GM21447 (cell line): ENCODE measurements at regions not wholly inside any gene's neighbourhood (a gene's known extent, or its start where the extent isn't known, plus 50 kb on each side); places are given as distances from the start of the nearest gene placed in this dataset.
"Not testable (repeated sequence)": the region's sequence is repeated elsewhere in the genome, so short reads cannot be mapped to it uniquely, and the experiment has no call there.

Experiments used
- ATAC-seq: cut with Tn5 transposase; IDR thresholded peaks from one replicate; pipeline ENCODE4 v1.9.1; 2021; ENCODE audit not compliant: unreplicated experiment

GRCh38 chr6:134585517-134585873, 267.6 kb upstream of the SGK1 start:
- no peak for ATAC-seq

GRCh38 chr6:134584847-134585516, 267.1 kb upstream of the SGK1 start:
- ATAC-seq = no peak

DNA sequence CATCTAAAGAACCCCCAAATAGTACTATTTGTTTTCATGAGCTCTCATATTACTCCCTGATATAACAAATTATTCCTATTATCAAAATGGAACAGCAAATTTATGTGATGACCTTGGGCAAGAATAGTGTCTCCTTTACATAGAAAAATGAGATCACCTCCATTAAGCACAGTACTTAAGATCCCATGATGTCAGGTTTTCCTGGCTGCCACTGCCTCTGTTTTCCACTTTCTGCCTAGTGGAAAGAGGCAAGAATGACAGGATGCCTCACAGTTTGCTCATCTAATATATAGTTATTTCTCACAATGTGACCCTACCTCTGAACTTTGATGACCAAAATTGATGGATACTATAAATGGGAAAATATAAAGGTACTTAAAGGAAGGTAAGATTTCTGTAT, 260.1 kb upstream of the SGK1 start:
- no peak for ATAC-seq

DNA sequence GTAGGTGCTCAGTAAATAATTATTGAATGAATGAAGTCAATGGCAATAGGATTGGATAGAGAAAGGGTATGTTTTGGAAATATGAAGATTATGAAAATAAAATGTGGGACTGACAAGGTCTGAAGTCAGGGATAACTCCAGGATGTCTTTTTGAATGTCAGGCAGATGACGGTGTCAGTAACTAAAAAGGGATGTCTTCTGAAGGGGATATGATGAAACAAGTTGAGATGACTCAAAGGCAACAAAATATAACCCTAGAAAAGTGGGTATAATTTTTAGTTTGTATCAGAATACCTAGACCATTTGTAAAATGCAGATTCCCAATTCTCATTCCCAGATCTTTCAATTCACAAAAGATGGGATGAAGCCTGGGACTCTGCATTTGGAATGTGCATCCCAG, 257.3 kb upstream of the SGK1 start:
- no peak for ATAC-seq

- ATAC-seq = no peak
These were observed 256.6 kb upstream of the SGK1 start for GRCh38 chr6:134574491-134574890.

- ATAC-seq = not testable (repeated sequence)
These were observed 252.1 kb upstream of the SGK1 start for GRCh38 chr6:134569996-134570395.

- no peak for ATAC-seq
These were observed 246.8 kb upstream of the SGK1 start for GRCh38 chr6:134564705-134565104.

GRCh38 chr6:134560019-134560418, 242.1 kb upstream of the SGK1 start:
- no peak for ATAC-seq

- ATAC-seq = no peak
These were observed 239.6 kb upstream of the SGK1 start for GRCh38 chr6:134557509-134557908.

- no peak for ATAC-seq
These were observed 237.8 kb upstream of the SGK1 start for GRCh38 chr6:134555672-134556071.

- no peak for ATAC-seq
These were observed 236.0 kb upstream of the SGK1 start for GRCh38 chr6:134553936-134554335.

- ATAC-seq = no peak
These were observed 233.5 kb upstream of the SGK1 start for GRCh38 chr6:134551245-134551960.

- ATAC-seq = no peak
These were observed 232.7 kb upstream of the SGK1 start for GRCh38 chr6:134550604-134551003.

- ATAC-seq = no peak
These were observed 231.9 kb upstream of the SGK1 start for GRCh38 chr6:134549854-134550253.

DNA sequence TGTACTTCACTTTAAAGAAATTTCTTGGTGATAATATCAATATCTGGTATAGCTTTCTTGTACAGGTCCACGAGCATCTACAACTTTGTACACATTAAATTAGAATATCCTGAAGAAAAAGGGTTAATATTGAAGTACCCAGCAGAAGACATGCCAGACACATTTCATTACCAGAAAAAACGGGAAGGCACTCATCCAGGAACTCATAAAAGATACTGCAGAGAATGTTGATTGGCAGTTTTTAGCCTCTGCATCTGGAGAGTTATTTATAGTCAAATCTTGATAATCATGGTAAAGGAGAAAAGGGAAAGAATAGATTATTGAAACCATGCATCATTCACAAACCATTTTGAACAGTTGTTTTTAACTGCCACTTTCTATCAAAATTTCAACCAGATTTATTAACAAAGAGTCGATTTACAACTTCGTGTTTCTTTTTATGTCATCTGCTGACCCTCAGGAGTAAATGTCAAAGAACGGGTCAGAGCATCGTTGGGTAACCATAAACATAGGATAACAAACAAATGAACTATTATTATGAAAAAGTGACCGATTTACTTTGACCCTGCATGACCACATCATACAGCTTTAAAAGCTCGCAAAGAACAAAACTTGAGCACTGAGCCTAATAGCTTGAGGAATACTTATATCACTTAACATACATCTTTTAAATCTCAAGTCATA, 229.2 kb upstream of the SGK1 start:
- no peak for ATAC-seq

GRCh38 chr6:134544737-134545136, 226.8 kb upstream of the SGK1 start:
- ATAC-seq = no peak

GRCh38 chr6:134543128-134543527, 225.2 kb upstream of the SGK1 start:
- no peak for ATAC-seq

DNA sequence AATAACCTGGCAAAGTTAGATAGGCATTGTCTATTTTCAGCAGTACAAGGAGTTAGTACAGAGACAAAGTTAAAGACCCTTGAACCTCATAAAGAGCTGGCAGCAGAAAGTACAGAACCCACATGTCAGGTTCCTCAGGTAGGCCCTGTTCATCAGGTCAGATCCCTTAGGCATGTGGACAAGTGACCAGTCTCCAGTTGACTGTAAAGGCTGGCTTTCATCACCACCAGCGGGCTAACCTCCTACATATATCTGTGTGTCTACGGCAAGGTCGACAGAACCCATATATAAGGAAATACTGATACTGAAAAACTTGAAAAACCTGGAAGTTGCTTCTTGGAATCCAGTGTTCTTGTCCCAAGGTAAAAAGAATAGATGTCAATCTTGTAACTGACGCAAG, 223.1 kb upstream of the SGK1 start:
- no peak for ATAC-seq

DNA sequence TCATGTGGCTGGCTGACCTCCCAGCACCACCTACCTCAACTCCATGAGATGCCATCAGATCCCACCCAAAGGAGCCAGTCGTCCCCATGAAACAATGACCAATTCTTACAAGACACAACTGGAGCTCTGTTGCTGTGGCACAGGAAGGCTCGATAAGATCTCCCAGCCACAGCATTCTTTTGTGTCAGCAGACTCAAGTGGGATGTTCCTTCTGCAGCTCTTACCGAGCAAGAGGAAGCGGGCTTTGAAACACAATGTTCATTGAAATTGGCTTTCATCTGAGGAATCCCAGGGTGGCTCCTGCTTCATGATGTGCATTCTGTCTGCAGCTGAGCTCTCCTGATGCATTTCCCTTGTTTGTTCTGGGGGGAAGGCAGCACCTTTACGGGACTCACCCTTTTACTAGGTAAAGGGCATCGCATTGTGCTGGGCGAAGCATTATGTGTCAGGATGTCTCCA, 222.0 kb upstream of the SGK1 start:
- ATAC-seq = no peak

- ATAC-seq = not testable (repeated sequence)
These were observed 219.9 kb upstream of the SGK1 start for GRCh38 chr6:134537765-134538164.

DNA sequence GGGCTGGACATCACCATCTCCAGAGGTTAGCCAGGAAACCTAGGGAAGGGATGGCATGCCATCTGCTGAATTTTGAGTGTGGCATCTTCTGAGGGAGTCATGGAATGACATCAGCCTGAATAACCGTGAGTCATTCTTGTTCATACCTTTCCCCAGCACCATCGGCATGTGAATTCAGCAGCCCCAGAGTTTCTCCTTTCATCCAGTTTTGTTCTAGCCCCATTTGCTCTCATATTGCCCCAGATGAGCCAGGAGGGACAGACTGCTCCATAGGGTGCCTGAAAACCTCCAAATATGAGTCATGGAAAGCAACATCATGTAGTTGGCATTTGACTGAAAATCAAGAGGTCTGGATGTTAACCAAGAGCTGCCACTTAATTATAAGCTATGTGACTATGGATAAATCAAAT, 219.2 kb upstream of the SGK1 start:
- ATAC-seq = no peak

- no peak for ATAC-seq
These were observed 217.9 kb upstream of the SGK1 start for GRCh38 chr6:134535831-134536230.
